GM21526 (cell line): ENCODE measurements at regions not wholly inside any gene's neighbourhood (a gene's known extent, or its start where the extent isn't known, plus 50 kb on each side); places are given as distances from the start of the nearest gene placed in this dataset.

ENCODE experiments used
- ATAC-seq: cut with Tn5 transposase; IDR thresholded peaks from one replicate; pipeline ENCODE4 v1.9.1; 2021; ENCODE audit warnings: moderate library complexity; ENCODE audit not compliant: unreplicated experiment, low FRiP score

GRCh38 chr10:128873411-128874054, 593.5 kb upstream of the MGMT start:
- ATAC-seq = no peak

- no peak for ATAC-seq
These were observed 592.7 kb upstream of the MGMT start for GRCh38 chr10:128874331-128874730.

GRCh38 chr10:128875030-128875744, 591.9 kb upstream of the MGMT start:
- ATAC-seq = no peak

GRCh38 chr10:128875956-128876736, 590.9 kb upstream of the MGMT start:
- no peak for ATAC-seq

GRCh38 chr10:128877141-128877540, 589.9 kb upstream of the MGMT start:
- ATAC-seq = no peak

GRCh38 chr10:128877936-128878335, 589.1 kb upstream of the MGMT start:
- no peak for ATAC-seq

- ATAC-seq = no peak
These were observed 588.0 kb upstream of the MGMT start for GRCh38 chr10:128879030-128879429.

- no peak for ATAC-seq
These were observed 587.5 kb upstream of the MGMT start for GRCh38 chr10:128879441-128880140.

- ATAC-seq = no peak
These were observed 586.8 kb upstream of the MGMT start for GRCh38 chr10:128880159-128880725.

- ATAC-seq = no peak
These were observed 586.0 kb upstream of the MGMT start for GRCh38 chr10:128881086-128881485.

- no peak for ATAC-seq
These were observed 583.6 kb upstream of the MGMT start for GRCh38 chr10:128883231-128884032.

GRCh38 chr10:128884033-128884425, 583.0 kb upstream of the MGMT start:
- no peak for ATAC-seq

GRCh38 chr10:128884496-128885072, 582.5 kb upstream of the MGMT start:
- ATAC-seq = no peak

GRCh38 chr10:128885573-128886555, 581.2 kb upstream of the MGMT start:
- ATAC-seq = no peak

GRCh38 chr10:128887856-128888255, 579.2 kb upstream of the MGMT start:
- no peak for ATAC-seq

GRCh38 chr10:128892005-128892404, 575.0 kb upstream of the MGMT start:
- no peak for ATAC-seq

GRCh38 chr10:128894641-128895040, 572.4 kb upstream of the MGMT start:
- ATAC-seq = no peak

- no peak for ATAC-seq
These were observed 571.6 kb upstream of the MGMT start for GRCh38 chr10:128895473-128895872.
